ENCODE measurements at regions not wholly inside any gene's neighbourhood (a gene's known extent, or its start where the extent isn't known, plus 50 kb on each side); places are given as distances from the start of the nearest gene placed in this dataset.
A peak's percentile ranks its signal among the peaks of the same experiment; 100 is the strongest.

GRCh38 chr7:142546452-142546851 is 202.8 kb upstream of the PRSS1 start:
- H3K27ac Mint-ChIP-seq, result no peak overlapping the region
- H3K4me1 Mint-ChIP-seq (ENCODE audit: low read depth in 2 of 2), result no peaks in the 10 kb centered on the region
- peaks cover 0 to 10% of the 10 kb centered on the region in 2 donors for H3K27me3 Mint-ChIP-seq
- ATAC-seq (replicated peaks) (no peak), DNase-seq (no peak)
- H3K9me3 Mint-ChIP-seq, result no peaks in the 10 kb centered on the region
- H3K36me3 Mint-ChIP-seq (ENCODE audit: insufficient read depth), result no peaks in the 10 kb centered on the region
- no peak overlapping the region for H3K4me3 Mint-ChIP-seq

GRCh38 chr7:142542942-142543341 is 206.3 kb upstream of the PRSS1 start:
- DNase-seq (no peak), ATAC-seq (replicated peaks) (no peak)
- H3K9me3 Mint-ChIP-seq, result no peaks in the 10 kb centered on the region
- H3K4me3 Mint-ChIP-seq, result no peak overlapping the region
- H3K27ac Mint-ChIP-seq, result no peak overlapping the region
- peaks cover 0 to 6% of the 10 kb centered on the region in 2 donors for H3K4me1 Mint-ChIP-seq (ENCODE audit: low read depth in 2 of 2)
- H3K27me3 Mint-ChIP-seq, result no peaks in the 10 kb centered on the region
- no peaks in the 10 kb centered on the region for H3K36me3 Mint-ChIP-seq (ENCODE audit: insufficient read depth)

GRCh38 chr7:142542105-142542504 is 207.2 kb upstream of the PRSS1 start:
- Mint-ChIP-seq H3K36me3 (ENCODE audit: insufficient read depth) (no peaks in the 10 kb centered on the region), H3K4me3 (no peak overlapping the region), H3K27ac (no peak overlapping the region), H3K4me1 (ENCODE audit: low read depth in 2 of 2) (peaks cover 0 to 6% of the 10 kb centered on the region in 2 donors), H3K9me3 (no peaks in the 10 kb centered on the region), H3K27me3 (no peaks in the 10 kb centered on the region)
- no peak for DNase-seq
- no peak for ATAC-seq (replicated peaks)

- Mint-ChIP-seq H3K27ac (no peak overlapping the region), H3K9me3 (no peaks in the 10 kb centered on the region)
- no peak for ATAC-seq (replicated peaks)
Observed at GRCh38 chr7:142540371-142540770, 208.9 kb upstream of the PRSS1 start.

GRCh38 chr7:142539901-142540300 is 209.4 kb upstream of the PRSS1 start:
- Mint-ChIP-seq H3K9me3 (no peaks in the 10 kb centered on the region), H3K4me3 (no peak overlapping the region), H3K27me3 (no peaks in the 10 kb centered on the region), H3K4me1 (ENCODE audit: low read depth in 2 of 2) (peaks cover 2 to 10% of the 10 kb centered on the region in 2 donors), H3K36me3 (ENCODE audit: insufficient read depth) (no peaks in the 10 kb centered on the region), H3K27ac (no peak overlapping the region)
- ATAC-seq (replicated peaks), result no peak
- no peak for DNase-seq

More at GRCh38 chr7:142540371-142540770, 208.9 kb upstream of the PRSS1 start:
- no peaks in the 10 kb centered on the region for H3K27me3 Mint-ChIP-seq
- peaks cover 0 to 6% of the 10 kb centered on the region in 2 donors for H3K4me1 Mint-ChIP-seq (ENCODE audit: low read depth in 2 of 2)
- H3K4me3 Mint-ChIP-seq, result no peak overlapping the region
- DNase-seq, result no peak
- H3K36me3 Mint-ChIP-seq (ENCODE audit: insufficient read depth), result no peaks in the 10 kb centered on the region

GRCh38 chr7:142537760-142538159 is 211.5 kb upstream of the PRSS1 start:
- DNase-seq (no peak), ATAC-seq (replicated peaks) (no peak)
- H3K4me1 Mint-ChIP-seq (ENCODE audit: low read depth in 2 of 2), result peaks cover 2 to 11% of the 10 kb centered on the region in 2 donors
- H3K27ac Mint-ChIP-seq, result no peak overlapping the region
- no peaks in the 10 kb centered on the region for H3K27me3 Mint-ChIP-seq
- no peaks in the 10 kb centered on the region for H3K9me3 Mint-ChIP-seq
- H3K4me3 Mint-ChIP-seq, result no peak overlapping the region
- H3K36me3 Mint-ChIP-seq (ENCODE audit: insufficient read depth), result no peaks in the 10 kb centered on the region

- Mint-ChIP-seq H3K27me3 (peaks cover 5 to 7% of the 10 kb centered on the region in 2 donors), H3K36me3 (ENCODE audit: insufficient read depth) (no peaks in the 10 kb centered on the region)
Observed at GRCh38 chr7:142535123-142535779, 214.0 kb upstream of the PRSS1 start.

GRCh38 chr7:142534726-142535122 is 214.5 kb upstream of the PRSS1 start:
- ATAC-seq (replicated peaks) (no peak), DNase-seq (no peak)
- peaks cover 5 to 9% of the 10 kb centered on the region in 2 donors for H3K27me3 Mint-ChIP-seq
- H3K36me3 Mint-ChIP-seq (ENCODE audit: insufficient read depth), result no peaks in the 10 kb centered on the region
- H3K9me3 Mint-ChIP-seq, result no peaks in the 10 kb centered on the region
- H3K4me3 Mint-ChIP-seq, result peak overlapping the region; percentile 32 to 51
- H3K4me1 Mint-ChIP-seq (ENCODE audit: low read depth in 2 of 2), result peaks cover 2 to 5% of the 10 kb centered on the region in 2 donors
- H3K27ac Mint-ChIP-seq, result peak overlapping the region in 1 of 2 donors; percentile 33

More at GRCh38 chr7:142535123-142535779, 214.0 kb upstream of the PRSS1 start:
- ATAC-seq (replicated peaks) (peak; percentile 84), DNase-seq (peak; percentile 34 to 51 (median 38))
- Mint-ChIP-seq H3K27ac (peak overlapping the region; percentile 33 to 67), H3K4me1 (ENCODE audit: low read depth in 2 of 2) (peaks cover 2 to 8% of the 10 kb centered on the region in 2 donors), H3K4me3 (peak overlapping the region; percentile 32 to 51), H3K9me3 (no peaks in the 10 kb centered on the region)

GRCh38 chr7:142533920-142534319 is 215.4 kb upstream of the PRSS1 start:
- Mint-ChIP-seq H3K27ac (no peak overlapping the region), H3K4me1 (ENCODE audit: low read depth in 2 of 2) (peaks cover 2 to 5% of the 10 kb centered on the region in 2 donors), H3K27me3 (peaks cover 5 to 9% of the 10 kb centered on the region in 2 donors), H3K9me3 (no peaks in the 10 kb centered on the region), H3K36me3 (ENCODE audit: insufficient read depth) (no peaks in the 10 kb centered on the region), H3K4me3 (no peak overlapping the region)
- DNase-seq (no peak), ATAC-seq (replicated peaks) (no peak)

- Mint-ChIP-seq H3K36me3 (ENCODE audit: insufficient read depth) (no peaks in the 10 kb centered on the region), H3K27ac (no peak overlapping the region), H3K27me3 (peaks cover 5 to 14% of the 10 kb centered on the region in 2 donors), H3K9me3 (no peaks in the 10 kb centered on the region), H3K4me3 (no peak overlapping the region), H3K4me1 (ENCODE audit: low read depth in 2 of 2) (no peaks in the 10 kb centered on the region)
- DNase-seq, result no peak
- ATAC-seq (replicated peaks), result no peak
Observed at GRCh38 chr7:142529591-142529990, 219.7 kb upstream of the PRSS1 start.

- H3K4me3 Mint-ChIP-seq, result peak overlapping the region in 1 of 2 donors; percentile 19
- H3K27ac Mint-ChIP-seq, result no peak overlapping the region
- H3K36me3 Mint-ChIP-seq (ENCODE audit: insufficient read depth), result no peaks in the 10 kb centered on the region
- H3K9me3 Mint-ChIP-seq, result no peaks in the 10 kb centered on the region
- no peaks in the 10 kb centered on the region for H3K4me1 Mint-ChIP-seq (ENCODE audit: low read depth in 2 of 2)
- ATAC-seq (replicated peaks), result peak; percentile 35
- DNase-seq, result no peak
- H3K27me3 Mint-ChIP-seq, result peaks cover 5 to 14% of the 10 kb centered on the region in 2 donors
Observed at GRCh38 chr7:142528608-142529408, 220.5 kb upstream of the PRSS1 start.

- H3K9me3 Mint-ChIP-seq, result no peaks in the 10 kb centered on the region
Observed at GRCh38 chr7:142523821-142524460, 225.3 kb upstream of the PRSS1 start.

GRCh38 chr7:142522735-142523134 is 226.5 kb upstream of the PRSS1 start:
- Mint-ChIP-seq H3K27ac (no peak overlapping the region), H3K4me3 (no peak overlapping the region), H3K9me3 (no peaks in the 10 kb centered on the region), H3K36me3 (ENCODE audit: insufficient read depth) (no peaks in the 10 kb centered on the region), H3K27me3 (peaks cover 0 to 5% of the 10 kb centered on the region in 2 donors), H3K4me1 (ENCODE audit: low read depth in 2 of 2) (no peaks in the 10 kb centered on the region)
- DNase-seq, result no peak
- ATAC-seq (replicated peaks), result no peak

More at GRCh38 chr7:142523821-142524460, 225.3 kb upstream of the PRSS1 start:
- DNase-seq, result no peak
- no peak overlapping the region for H3K27ac Mint-ChIP-seq
- no peak for ATAC-seq (replicated peaks)
- H3K4me1 Mint-ChIP-seq (ENCODE audit: low read depth in 2 of 2), result no peaks in the 10 kb centered on the region
- peaks cover 0 to 5% of the 10 kb centered on the region in 2 donors for H3K27me3 Mint-ChIP-seq
- no peaks in the 10 kb centered on the region for H3K36me3 Mint-ChIP-seq (ENCODE audit: insufficient read depth)
- no peak overlapping the region for H3K4me3 Mint-ChIP-seq
